Erythroblast (primary cell): ENCODE measurements at regions not wholly inside any gene's neighbourhood (a gene's known extent, or its start where the extent isn't known, plus 50 kb on each side); places are given as distances from the start of the nearest gene placed in this dataset.
"Not testable (repeated sequence)": the region's sequence is repeated elsewhere in the genome, so short reads cannot be mapped to it uniquely, and the experiment has no call there.

Source experiments
- DNase-seq, 2 experiments: peaks; one replicate each; lab custom pipeline; 2025; lab: John Stamatoyannopoulos, UW
- GATA1 ChIP-seq: IDR thresholded peaks from 2 replicates; pipeline ENCODE4 v1.6.1; 2011; ENCODE audit warnings: low read depth, mild to moderate bottlenecking, control low read depth, low read length, moderate library complexity
- POLR2A ChIP-seq: IDR thresholded peaks from 2 replicates; pipeline ENCODE4 v1.6.1; 2011; ENCODE audit warnings: mild to moderate bottlenecking, low read length

DNA sequence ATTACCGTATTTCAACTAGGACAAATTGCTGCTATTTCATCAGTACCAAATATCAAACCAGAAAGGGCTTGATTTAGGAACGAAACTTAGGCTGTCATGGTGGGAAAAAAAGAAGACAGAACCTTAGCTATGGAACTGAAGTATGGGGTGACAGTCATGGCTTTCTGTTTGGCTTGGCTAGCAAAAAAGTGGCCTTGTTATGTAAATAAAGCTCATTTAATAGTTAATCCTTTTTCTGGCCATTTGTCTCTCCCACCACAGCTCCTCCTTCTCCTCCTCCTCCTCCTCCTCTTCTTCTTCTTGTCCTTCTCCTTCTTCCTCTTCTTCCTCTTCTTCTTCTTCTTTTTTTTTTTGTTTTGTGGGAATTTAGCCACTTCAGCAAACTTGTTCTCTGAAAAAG lies 434.7 kb upstream of the NDST4 start:
- no peak for DNase-seq
- TF ChIP-seq GATA1 (no peak), POLR2A (no peak)

DNA sequence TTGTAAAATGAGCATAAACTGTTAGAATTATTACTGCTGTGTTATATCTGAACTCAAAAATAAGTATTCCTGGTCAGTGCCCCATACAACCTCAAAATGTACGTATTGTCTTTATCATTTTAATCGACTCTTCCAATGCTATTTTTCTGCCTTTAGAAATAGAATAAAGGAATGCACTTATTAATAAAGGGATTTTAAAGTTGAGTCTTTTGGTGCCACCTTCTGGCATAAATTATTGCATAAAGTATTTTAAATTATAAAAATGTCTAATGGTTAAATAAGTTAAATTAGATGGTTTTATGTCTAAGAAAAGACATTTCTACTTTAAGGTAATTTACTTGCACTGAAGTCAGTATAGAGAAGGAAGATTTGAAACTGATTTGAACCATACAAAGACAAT lies 424.0 kb upstream of the NDST4 start:
- no peak for DNase-seq

DNA sequence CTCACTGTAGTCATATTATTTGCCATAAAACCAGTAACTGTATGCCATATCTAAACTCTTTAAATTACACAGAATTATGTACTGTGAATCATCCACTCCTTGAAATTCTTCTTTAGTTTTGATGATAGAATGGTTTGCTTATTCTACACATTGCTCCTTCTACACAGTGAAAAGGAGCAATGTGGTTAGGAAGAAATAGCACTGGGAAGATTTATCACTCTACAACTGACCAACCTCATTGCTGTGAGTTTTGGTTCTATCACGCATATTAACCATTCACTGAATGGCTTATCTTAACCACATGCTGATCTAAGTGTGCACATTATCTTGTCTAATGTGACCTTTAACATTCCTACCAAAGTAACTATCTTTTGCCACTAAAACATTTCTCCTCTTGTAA lies 415.7 kb upstream of the NDST4 start:
- TF ChIP-seq GATA1 (no peak), POLR2A (no peak)
- DNase-seq: no peak

More for the DNA sequence above, 424.0 kb upstream of the NDST4 start:
- no peak for TF ChIP-seq POLR2A
- TF ChIP-seq GATA1: no peak

DNA sequence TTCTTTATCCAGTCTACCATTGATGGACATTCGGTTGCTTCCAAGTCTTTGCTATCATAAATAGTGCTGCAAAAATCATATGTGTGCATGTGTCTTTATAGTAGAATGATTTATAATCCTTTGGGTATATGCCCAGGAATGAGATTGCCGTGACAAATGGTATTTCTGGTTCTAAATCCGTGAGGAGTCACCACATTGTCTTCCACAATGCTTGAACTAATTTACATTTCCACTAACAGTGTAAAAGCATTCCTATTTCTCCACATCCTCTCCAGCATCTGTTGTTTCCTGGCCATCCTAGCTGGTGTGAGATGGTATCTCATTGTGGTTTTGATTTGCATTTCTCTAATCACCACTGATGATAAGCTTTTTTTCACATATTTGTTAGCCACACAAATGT lies 406.1 kb upstream of the NDST4 start:
- not testable (repeated sequence) for DNase-seq

DNA sequence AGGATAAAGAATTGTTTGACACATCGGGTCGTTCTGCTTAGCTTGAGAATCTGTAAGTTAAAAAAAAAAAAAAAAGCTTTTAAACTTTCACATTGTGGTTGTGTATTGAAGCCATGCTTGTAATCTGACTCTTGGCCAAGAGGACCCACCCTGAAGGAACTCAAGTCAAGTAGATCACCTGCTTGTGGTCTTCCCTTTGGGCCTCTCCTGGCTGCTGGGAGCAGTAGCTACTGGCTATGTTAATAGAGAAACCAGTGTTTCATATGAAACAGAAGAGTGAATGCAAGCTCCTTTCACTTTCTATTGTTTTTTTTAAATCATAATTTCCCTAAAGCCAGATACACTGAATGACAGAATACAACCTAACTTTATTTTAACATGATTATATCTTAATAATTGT lies 402.4 kb upstream of the NDST4 start:
- TF ChIP-seq GATA1 (no peak), POLR2A (no peak)
- no peak for DNase-seq

DNA sequence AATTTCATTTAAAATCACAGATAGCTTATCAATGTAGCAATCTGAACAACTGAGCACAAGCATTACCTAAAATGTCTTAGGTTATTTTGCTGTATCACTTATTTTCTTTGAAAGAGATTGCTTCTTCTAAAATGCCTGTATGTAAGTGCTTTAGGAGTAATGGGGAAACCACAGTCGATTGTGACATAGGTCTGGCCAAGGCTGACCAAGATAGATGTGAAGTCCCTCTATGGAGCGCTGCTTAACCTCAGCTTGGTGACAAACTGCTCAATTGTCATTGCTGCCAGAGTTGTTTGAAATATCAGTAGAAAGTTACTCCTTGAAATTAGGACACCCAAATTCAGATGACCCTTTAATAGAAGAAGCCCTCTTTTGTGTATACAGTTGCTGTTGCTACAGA lies 401.9 kb upstream of the NDST4 start:
- DNase-seq: no peak

DNA sequence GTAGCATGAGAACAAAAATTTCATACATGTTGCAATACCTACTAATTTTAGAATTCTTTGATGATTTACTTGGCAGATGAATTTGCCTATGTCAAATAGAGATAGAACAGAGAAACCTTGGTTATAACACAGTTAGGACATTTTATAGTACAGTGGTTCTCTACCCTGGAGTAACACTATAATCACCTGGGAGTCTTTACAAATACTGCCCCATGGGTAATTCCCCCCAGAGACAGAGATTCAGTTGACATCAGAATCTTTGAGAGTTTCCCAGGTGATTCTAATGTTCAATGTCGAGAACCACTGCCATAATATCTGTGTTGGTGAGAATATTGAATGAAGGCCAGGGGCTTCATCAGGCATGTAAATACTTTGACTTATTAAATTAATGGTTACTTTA lies 401.3 kb upstream of the NDST4 start:
- DNase-seq: no peak
- TF ChIP-seq POLR2A (no peak), GATA1 (no peak)

More for the DNA sequence above, 401.9 kb upstream of the NDST4 start:
- TF ChIP-seq GATA1 (no peak), POLR2A (no peak)

DNA sequence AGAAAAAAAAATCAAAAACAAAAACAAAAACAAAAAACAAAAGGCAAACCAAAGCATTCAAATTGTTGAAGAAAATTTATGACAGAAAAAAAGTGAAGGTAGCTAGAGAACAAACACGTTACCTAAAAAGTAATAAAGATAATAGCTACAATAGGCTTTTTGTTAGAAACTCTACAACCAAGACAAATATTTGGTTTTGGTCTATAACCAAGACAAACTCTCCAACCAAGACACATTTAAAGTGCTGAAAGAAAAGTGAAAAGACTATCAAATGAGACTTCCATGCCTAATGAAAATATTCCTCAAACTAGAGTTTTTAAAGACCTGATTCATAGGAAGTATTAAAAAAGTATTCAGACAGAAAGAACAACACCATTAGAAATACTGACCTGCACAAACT lies 391.9 kb upstream of the NDST4 start:
- no peak for DNase-seq
- TF ChIP-seq GATA1: no peak
- TF ChIP-seq POLR2A: no peak

DNA sequence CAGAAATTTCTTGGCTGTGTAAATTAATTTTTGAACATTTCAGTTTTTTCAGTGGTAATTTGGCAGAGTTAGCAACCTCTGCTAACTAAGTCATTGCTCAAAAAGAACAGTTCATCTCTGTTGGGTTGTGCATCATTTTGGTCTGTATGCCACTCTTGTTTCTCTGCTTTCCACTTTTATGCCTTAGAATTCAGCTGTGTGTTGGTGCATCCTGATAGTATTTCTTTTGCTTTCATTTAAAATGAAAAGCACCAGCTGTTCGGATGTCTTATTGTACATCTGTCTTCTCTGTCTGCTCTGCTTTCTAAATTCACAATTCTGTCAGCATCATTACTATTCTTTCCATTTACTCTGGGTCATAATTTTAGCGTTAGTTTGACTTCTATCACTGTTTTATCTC lies 388.2 kb upstream of the NDST4 start:
- TF ChIP-seq GATA1: no peak
- no peak for TF ChIP-seq POLR2A

DNA sequence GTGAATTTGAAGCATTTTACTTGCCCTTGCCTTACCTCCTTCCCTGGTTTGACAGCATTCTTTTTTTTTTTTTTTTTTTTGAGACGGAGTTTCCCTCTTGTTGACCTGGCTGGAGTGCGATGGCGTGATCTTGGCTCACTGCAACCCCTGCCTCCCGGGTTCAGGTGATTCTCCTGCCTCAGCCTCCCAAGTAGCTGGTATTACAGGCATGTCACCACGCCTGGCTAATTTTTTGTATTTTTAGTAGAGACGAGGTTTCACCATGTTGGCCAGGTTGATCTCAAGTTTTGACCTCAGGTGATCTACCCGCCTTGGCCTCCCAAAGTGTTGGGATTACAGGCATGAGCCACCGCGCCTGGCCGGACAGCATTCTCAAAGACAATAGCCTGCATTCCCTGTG lies 380.4 kb upstream of the NDST4 start:
- not testable (repeated sequence) for DNase-seq

More for the DNA sequence above, 388.2 kb upstream of the NDST4 start:
- DNase-seq: no peak

DNA sequence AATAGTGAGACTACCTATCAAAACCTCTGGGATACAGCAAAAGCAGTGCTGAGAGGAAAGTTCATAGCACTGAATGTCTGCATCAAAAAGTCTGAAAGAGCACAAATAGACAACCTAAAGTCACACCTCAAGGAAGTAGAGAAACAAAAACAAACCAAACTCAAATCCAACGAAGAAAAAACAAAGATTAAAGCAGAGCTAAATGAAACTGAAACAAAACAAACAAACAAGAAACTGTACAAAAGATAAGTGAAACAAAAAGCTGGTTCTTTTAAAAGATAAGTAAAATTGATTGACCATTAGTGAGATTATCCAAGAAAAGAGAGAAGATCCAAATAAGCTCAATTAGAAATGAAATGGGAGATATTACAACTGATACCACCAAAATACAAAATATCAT lies 378.3 kb upstream of the NDST4 start:
- DNase-seq: no peak
- TF ChIP-seq POLR2A (no peak), GATA1 (no peak)

DNA sequence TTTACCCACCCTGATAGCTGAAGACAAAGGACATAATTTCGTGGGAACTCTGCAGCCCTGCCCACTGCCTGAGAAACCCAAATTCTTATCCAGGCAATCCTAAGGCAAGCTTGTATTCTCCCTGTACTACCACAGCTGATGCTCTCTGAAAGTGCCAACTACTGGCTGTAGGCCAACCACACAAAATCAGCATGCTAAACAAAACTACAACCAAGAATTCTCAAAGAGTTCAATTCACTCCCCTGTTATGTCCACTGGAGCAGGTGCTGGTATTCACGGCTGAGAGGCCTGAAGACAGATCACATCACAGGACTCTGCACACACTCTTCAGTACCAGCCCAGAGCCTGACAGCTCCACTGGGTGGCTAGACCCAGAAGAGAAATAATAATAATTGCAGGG lies 375.9 kb upstream of the NDST4 start:
- TF ChIP-seq POLR2A: no peak
- no peak for TF ChIP-seq GATA1
- no peak for DNase-seq

DNA sequence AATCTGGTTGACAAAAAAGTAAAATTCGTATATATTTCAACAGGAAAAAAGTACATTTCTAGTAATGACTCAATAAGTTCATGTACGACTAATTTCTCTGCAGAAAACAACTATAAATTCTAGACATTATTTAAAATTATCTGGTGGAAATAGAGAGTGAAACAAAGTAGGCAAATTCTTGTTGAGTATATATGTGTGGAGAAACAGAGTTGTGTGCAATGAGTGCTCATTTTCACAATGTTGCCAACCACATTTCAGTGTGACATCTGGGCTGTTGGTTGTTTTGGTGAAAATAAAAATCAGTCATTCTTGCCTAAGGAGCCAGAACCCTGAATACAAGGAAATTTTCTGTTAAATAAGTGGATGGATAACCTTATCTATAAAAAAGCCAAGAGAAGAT lies 372.0 kb upstream of the NDST4 start:
- DNase-seq: no peak
- no peak for TF ChIP-seq GATA1
- TF ChIP-seq POLR2A: no peak

DNA sequence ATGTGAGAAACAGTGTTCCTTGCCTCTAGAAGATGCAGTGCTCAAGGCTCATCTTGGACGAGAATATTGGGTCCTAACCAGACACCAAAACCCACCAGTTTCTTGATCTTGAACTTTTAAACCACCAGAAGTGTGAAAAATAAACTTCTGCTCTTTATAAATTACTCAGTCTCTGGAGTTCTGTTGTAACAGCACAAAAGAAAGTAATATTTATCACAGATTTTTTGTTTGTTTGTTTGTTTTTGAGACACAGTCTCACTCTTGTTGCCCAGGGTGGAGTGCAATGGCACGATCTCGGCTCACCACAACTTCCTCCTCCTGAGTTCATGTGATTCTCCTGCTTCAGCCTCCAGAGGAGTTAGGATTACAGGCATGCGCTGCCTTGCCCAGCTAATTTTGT lies 371.1 kb upstream of the NDST4 start:
- TF ChIP-seq GATA1 (no peak), POLR2A (no peak)
- no peak for DNase-seq

DNA sequence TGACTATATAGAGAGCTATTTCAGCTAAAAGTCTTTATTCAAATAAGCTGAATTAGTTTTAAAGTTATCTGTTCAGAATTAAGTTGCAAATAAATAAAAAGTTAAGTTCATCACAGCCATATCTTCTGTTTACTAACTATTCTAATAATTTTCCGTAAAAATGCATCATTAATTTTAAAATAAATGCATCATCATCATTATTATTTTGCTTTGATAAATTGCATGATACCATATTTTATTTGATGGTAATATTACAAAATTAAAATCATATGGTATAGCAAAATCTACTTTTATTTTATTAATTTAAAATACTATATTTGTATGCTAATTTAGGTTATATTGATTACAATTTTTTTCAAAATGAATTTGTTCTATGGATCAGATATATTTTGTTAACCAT lies 357.3 kb upstream of the NDST4 start:
- DNase-seq: no peak
- TF ChIP-seq GATA1 (no peak), POLR2A (no peak)

DNA sequence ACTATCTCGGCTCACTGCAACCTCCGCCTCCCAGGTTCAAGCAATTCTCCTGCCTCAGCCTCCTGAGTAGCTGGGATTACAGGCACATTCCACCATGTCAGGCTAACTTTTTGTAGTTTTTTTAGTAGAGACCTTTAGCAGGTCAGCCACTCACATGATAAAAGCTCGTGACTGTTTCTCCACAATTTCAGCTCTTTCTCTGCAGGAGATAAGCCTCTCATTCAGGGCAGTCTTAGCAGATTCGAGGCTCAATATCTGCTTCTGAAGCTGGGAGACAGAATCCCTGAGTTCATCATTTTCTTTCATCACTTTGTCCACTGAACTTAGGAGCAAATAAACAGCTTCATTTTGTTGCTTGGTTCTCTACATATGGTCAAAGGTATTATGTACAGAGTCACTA lies 345.9 kb upstream of the NDST4 start:
- DNase-seq: not testable (repeated sequence)
